SK-MEL-5 (cell line): ENCODE measurements at regions not wholly inside any gene's neighbourhood (a gene's known extent, or its start where the extent isn't known, plus 50 kb on each side); places are given as distances from the start of the nearest gene placed in this dataset.
A peak's percentile ranks its signal among the peaks of the same experiment; 100 is the strongest.
"Not testable (repeated sequence)": the region's sequence is repeated elsewhere in the genome, so short reads cannot be mapped to it uniquely, and the experiment has no call there.

ENCODE experiments used
- DNase-seq: peaks from one replicate; pipeline ENCODE4 v3.0.0-alpha.2; 2016; ENCODE audit warnings: low read depth, low spot score
- in situ Hi-C: cut with HindIII; loops from 2 replicates; pipeline ENCODE4 v1.10.0; 2016; ENCODE audit warnings: low sequenced_read_pairs, high pct_unique_total_duplicates, low pct_unique_long_range_greater_than_20kb

- in situ Hi-C loops, DNase-seq: not testable (repeated sequence)
Measured at GRCh38 chr1:16794609-16795008, 54.3 kb downstream of the RNU1-4 start.

- in situ Hi-C loops, DNase-seq: not testable (repeated sequence)
Measured at GRCh38 chr1:16795119-16795518, 54.8 kb downstream of the RNU1-4 start.

GRCh38 chr1:16796179-16796578 lies 55.9 kb downstream of the RNU1-4 start:
- in situ Hi-C loops: not testable (repeated sequence)

GRCh38 chr1:16796625-16797046 lies 56.3 kb downstream of the RNU1-4 start:
- in situ Hi-C loops: not testable (repeated sequence)
- DNase-seq: peak; percentile 75

More at GRCh38 chr1:16796179-16796578, 55.9 kb downstream of the RNU1-4 start:
- not testable (repeated sequence) for DNase-seq

- DNase-seq, in situ Hi-C loops: not testable (repeated sequence)
Measured at GRCh38 chr1:16797065-16797464, 56.7 kb downstream of the RNU1-4 start.

- DNase-seq, in situ Hi-C loops: not testable (repeated sequence)
Measured at GRCh38 chr1:16798050-16798449, 57.7 kb downstream of the RNU1-4 start.
